Neural progenitor cell (in vitro differentiated cells): ENCODE measurements at regions not wholly inside any gene's neighbourhood (a gene's known extent, or its start where the extent isn't known, plus 50 kb on each side); places are given as distances from the start of the nearest gene placed in this dataset.

Source experiments
- DNase-seq: peaks from one replicate; pipeline ENCODE4 v3.0.0-alpha.2; 2016; ENCODE audit warnings: low spot score
- H2AFZ ChIP-seq: fragments of 200-600 bp; sonication (generic); replicated peaks from 2 replicates; pipeline ENCODE4 v1.6.1; 2016; ENCODE audit warnings: antibody characterized with exemption
- H3F3A ChIP-seq: fragments of 200-600 bp; sonication (generic); 2 replicates; pipeline ENCODE4 v1.6.1; 2016; ENCODE audit warnings: antibody characterized with exemption, low read depth
- H3K27ac ChIP-seq: fragments of 200-600 bp; sonication (generic); 2 replicates; pipeline ENCODE4 v1.5.1; 2016; ENCODE audit warnings: mild to moderate bottlenecking
- H3K27me3 ChIP-seq: fragments of 200-600 bp; sonication (generic); 2 replicates; pipeline ENCODE4 v1.6.1; 2016; ENCODE audit warnings: mild to moderate bottlenecking, moderate library complexity
- H3K36me3 ChIP-seq: fragments of 200-600 bp; sonication (generic); 2 replicates; pipeline ENCODE4 v1.5.1; 2016
- H3K4me1 ChIP-seq: fragments of 200-600 bp; sonication (generic); 2 replicates; pipeline ENCODE4 v1.6.1; 2016; ENCODE audit warnings: mixed run types
- H3K4me2 ChIP-seq: fragments of 200-600 bp; sonication (generic); 2 replicates; pipeline ENCODE4 v1.6.1; 2016
- H3K4me3 ChIP-seq: fragments of 200-600 bp; sonication (generic); 2 replicates; pipeline ENCODE4 v1.5.1; 2016
- H3K79me2 ChIP-seq: fragments of 200-600 bp; sonication (generic); 2 replicates; pipeline ENCODE4 v1.6.1; 2016; ENCODE audit warnings: low read depth
- H3K9ac ChIP-seq: fragments of 200-600 bp; sonication (generic); 2 replicates; pipeline ENCODE4 v1.6.1; 2016
- H3K9me3 ChIP-seq: fragments of 200-600 bp; sonication (generic); 2 replicates; pipeline ENCODE4 v1.5.1; 2016; ENCODE audit warnings: low read depth
- H4K20me1 ChIP-seq: fragments of 200-600 bp; sonication (generic); 2 replicates; pipeline ENCODE4 v1.6.1; 2016; ENCODE audit warnings: low read depth
- H3K27ac Mint-ChIP-seq: 3 replicates; pipeline ENCODE4 v1.8.0; 2021; ENCODE audit warnings: mixed read lengths
- H3K27me3 Mint-ChIP-seq: 2 replicates; pipeline ENCODE4 v1.8.0; 2022; ENCODE audit warnings: low read depth, mild to moderate bottlenecking, inconsistent platforms, moderate library complexity, mixed read lengths; ENCODE audit not compliant: insufficient read depth
- H3K36me3 Mint-ChIP-seq: 3 replicates; pipeline ENCODE4 v1.8.0; 2021; ENCODE audit warnings: mixed read lengths
- H3K4me1 Mint-ChIP-seq: 3 replicates; pipeline ENCODE4 v1.8.0; 2021; ENCODE audit warnings: mixed read lengths
- H3K4me3 Mint-ChIP-seq: 3 replicates; pipeline ENCODE4 v1.8.0; 2021; ENCODE audit warnings: mild to moderate bottlenecking, moderate library complexity, mixed read lengths
- H3K9me3 Mint-ChIP-seq: 3 replicates; pipeline ENCODE4 v1.8.0; 2020; ENCODE audit warnings: mixed read lengths
- EZH2 ChIP-seq: fragments of 200-600 bp; sonication (generic); IDR thresholded peaks from 2 replicates; pipeline ENCODE4 v1.6.1; 2017; ENCODE audit warnings: antibody characterized with exemption, mild to moderate bottlenecking, moderate library complexity
- EZH2phosphoT487 ChIP-seq: fragments of 200-600 bp; sonication (generic); IDR thresholded peaks from 2 replicates; pipeline ENCODE4 v1.6.1; 2017; ENCODE audit warnings: antibody characterized with exemption
- TF ChIP-seq, protein P1 (sequence below): fragments of 200-600 bp; sonication (generic); IDR thresholded peaks from 2 replicates; pipeline ENCODE4 v1.5.1; 2017; ENCODE audit warnings: antibody characterized with exemption, mild to moderate bottlenecking

DNA sequence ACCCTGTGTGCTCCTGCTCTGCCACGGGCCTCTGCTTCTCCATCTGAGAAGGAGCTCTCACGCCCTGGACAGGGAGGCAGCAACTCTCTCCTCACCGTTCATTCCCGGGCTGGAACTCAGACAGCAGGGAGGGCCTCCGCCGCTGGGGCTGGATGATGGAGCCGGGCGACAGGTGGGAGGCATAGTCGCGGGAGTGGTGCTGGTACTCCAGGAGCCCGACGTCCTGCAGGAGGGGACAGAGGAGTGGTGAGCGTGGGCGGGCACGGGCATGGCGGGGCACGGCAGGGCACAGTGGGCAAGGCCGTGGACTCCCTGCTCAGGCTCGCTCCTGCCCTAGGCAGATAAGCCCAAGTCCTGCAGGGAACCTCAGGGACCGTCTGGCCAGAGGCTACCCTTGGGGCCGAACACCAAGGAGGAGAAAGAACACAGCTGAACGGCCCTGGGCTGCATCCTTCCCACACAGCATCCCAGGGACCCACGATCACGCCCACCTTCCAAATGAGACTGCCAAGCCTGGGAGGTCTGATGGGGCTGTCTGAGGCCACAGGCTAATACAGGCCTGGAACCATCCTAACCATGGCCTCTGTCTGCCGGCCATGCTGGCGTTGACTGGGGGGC, 81.0 kb downstream of the NCOR2 start:
- no peak overlapping the region for H3K4me3 ChIP-seq
- no peaks in the 10 kb centered on the region for H3F3A ChIP-seq
- TF ChIP-seq EZH2phosphoT487 (no peak), EZH2 (no peak)
- TF ChIP-seq, protein P1, sequence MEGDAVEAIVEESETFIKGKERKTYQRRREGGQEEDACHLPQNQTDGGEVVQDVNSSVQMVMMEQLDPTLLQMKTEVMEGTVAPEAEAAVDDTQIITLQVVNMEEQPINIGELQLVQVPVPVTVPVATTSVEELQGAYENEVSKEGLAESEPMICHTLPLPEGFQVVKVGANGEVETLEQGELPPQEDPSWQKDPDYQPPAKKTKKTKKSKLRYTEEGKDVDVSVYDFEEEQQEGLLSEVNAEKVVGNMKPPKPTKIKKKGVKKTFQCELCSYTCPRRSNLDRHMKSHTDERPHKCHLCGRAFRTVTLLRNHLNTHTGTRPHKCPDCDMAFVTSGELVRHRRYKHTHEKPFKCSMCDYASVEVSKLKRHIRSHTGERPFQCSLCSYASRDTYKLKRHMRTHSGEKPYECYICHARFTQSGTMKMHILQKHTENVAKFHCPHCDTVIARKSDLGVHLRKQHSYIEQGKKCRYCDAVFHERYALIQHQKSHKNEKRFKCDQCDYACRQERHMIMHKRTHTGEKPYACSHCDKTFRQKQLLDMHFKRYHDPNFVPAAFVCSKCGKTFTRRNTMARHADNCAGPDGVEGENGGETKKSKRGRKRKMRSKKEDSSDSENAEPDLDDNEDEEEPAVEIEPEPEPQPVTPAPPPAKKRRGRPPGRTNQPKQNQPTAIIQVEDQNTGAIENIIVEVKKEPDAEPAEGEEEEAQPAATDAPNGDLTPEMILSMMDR: no peak
- H3K4me1 Mint-ChIP-seq: peaks cover 17% of the 10 kb centered on the region
- H3K9ac ChIP-seq: no peak overlapping the region
- no peak overlapping the region for H3K27ac ChIP-seq
- no peaks in the 10 kb centered on the region for H3K9me3 ChIP-seq
- H3K79me2 ChIP-seq: peaks cover 47% of the 10 kb centered on the region
- no peaks in the 10 kb centered on the region for H3K9me3 Mint-ChIP-seq
- no peaks in the 10 kb centered on the region for H3K4me1 ChIP-seq
- H3K36me3 Mint-ChIP-seq: peaks cover 10% of the 10 kb centered on the region
- no peak overlapping the region for H3K27ac Mint-ChIP-seq
- no peaks in the 10 kb centered on the region for H3K27me3 ChIP-seq
- H3K4me2 ChIP-seq: no peak overlapping the region
- peaks cover 4% of the 10 kb centered on the region for H3K27me3 Mint-ChIP-seq
- H3K36me3 ChIP-seq: no peaks in the 10 kb centered on the region
- peaks cover 61% of the 10 kb centered on the region for H4K20me1 ChIP-seq
- DNase-seq: no peak
- H2AFZ ChIP-seq: no peak overlapping the region
- no peak overlapping the region for H3K4me3 Mint-ChIP-seq

DNA sequence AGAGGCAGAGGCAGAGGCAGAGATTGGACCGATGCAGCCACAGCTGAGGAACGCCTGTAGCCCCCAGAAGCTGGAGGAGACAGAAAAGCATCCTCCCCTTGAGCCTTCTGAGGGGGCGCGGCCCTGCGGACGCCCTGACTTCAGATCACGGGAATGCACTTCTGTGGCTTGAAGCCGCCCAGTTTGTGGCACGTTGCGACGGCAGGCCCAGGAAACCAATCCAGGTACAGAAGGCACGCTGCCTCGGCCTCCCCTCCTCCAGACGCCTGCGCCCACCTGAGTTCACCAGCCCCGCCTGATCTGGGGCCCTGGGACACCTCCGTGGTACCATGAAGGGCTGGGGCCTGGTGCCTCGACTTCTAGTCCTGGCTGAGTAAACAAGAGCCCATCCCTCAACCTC, 82.0 kb downstream of the NCOR2 start:
- peaks cover 1% of the 10 kb centered on the region for H3K4me1 ChIP-seq
- H4K20me1 ChIP-seq: peaks cover 62% of the 10 kb centered on the region
- peaks cover 6% of the 10 kb centered on the region for H3K27me3 Mint-ChIP-seq
- no peak for DNase-seq
- H3K4me2 ChIP-seq: no peak overlapping the region
- H3K9ac ChIP-seq: no peak overlapping the region
- H3K36me3 Mint-ChIP-seq: peaks cover 10% of the 10 kb centered on the region
- TF ChIP-seq EZH2phosphoT487: no peak
- TF ChIP-seq EZH2: no peak
- TF ChIP-seq, protein P1: no peak
- H3K27ac Mint-ChIP-seq: peak overlapping the region; percentile 50
- H3F3A ChIP-seq: peaks cover 1% of the 10 kb centered on the region
- no peak overlapping the region for H3K4me3 ChIP-seq
- H3K79me2 ChIP-seq: peaks cover 37% of the 10 kb centered on the region
- H2AFZ ChIP-seq: no peak overlapping the region
- H3K36me3 ChIP-seq: no peaks in the 10 kb centered on the region
- peaks cover 13% of the 10 kb centered on the region for H3K4me1 Mint-ChIP-seq
- H3K4me3 Mint-ChIP-seq: no peak overlapping the region
- H3K27me3 ChIP-seq: no peaks in the 10 kb centered on the region
- no peak overlapping the region for H3K27ac ChIP-seq
- H3K9me3 ChIP-seq: no peaks in the 10 kb centered on the region
- no peaks in the 10 kb centered on the region for H3K9me3 Mint-ChIP-seq

DNA sequence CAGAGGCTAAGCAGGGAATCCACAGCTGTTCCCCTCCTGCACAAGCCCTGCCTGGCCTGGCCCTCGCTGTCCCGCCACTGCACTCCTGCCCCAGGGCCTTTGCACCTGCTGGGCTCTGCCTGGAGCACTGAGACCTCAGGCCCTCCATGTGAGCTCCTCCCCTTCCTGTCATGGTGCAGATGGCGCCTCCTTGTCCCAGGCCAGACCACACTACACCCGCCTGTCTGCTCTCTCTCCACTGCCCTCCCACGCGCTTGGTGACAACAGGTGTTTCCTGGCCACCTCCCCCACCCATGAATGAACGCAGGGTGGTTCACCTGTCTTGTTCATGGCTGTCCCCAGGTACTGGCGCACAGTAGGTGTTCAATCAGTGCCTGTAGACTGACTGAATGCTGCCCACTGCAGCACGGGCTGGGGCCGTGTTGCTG, 82.9 kb downstream of the NCOR2 start:
- peaks cover 62% of the 10 kb centered on the region for H4K20me1 ChIP-seq
- Mint-ChIP-seq H3K9me3 (no peaks in the 10 kb centered on the region), H3K27ac (no peak overlapping the region)

More for the DNA sequence above, 82.9 kb downstream of the NCOR2 start:
- H2AFZ ChIP-seq: no peak overlapping the region
- no peaks in the 10 kb centered on the region for H3K36me3 ChIP-seq
- TF ChIP-seq EZH2phosphoT487 (no peak), EZH2 (no peak)
- TF ChIP-seq, protein P1: no peak
- Mint-ChIP-seq H3K27me3 (peaks cover 6% of the 10 kb centered on the region), H3K4me3 (peak overlapping the region; percentile 33), H3K4me1 (peaks cover 14% of the 10 kb centered on the region), H3K36me3 (peaks cover 10% of the 10 kb centered on the region)
- H3F3A ChIP-seq: peaks cover 8% of the 10 kb centered on the region
- peaks cover 10% of the 10 kb centered on the region for H3K4me1 ChIP-seq
- H3K9me3 ChIP-seq: no peaks in the 10 kb centered on the region
- H3K4me2 ChIP-seq: no peak overlapping the region
- H3K4me3 ChIP-seq: no peak overlapping the region
- H3K9ac ChIP-seq: no peak overlapping the region
- H3K27me3 ChIP-seq: no peaks in the 10 kb centered on the region
- DNase-seq: no peak
- H3K27ac ChIP-seq: no peak overlapping the region
- H3K79me2 ChIP-seq: peaks cover 34% of the 10 kb centered on the region
